ENCODE measurements at regions not wholly inside any gene's neighbourhood (a gene's known extent, or its start where the extent isn't known, plus 50 kb on each side); places are given as distances from the start of the nearest gene placed in this dataset.

GRCh38 chr6:169862043-169862891 is 110.8 kb downstream of the ERMARD start:
- no peaks in the 10 kb centered on the region for H3K27me3 ChIP-seq (ENCODE audit: control insufficient read depth, insufficient read depth, low read length)

DNA sequence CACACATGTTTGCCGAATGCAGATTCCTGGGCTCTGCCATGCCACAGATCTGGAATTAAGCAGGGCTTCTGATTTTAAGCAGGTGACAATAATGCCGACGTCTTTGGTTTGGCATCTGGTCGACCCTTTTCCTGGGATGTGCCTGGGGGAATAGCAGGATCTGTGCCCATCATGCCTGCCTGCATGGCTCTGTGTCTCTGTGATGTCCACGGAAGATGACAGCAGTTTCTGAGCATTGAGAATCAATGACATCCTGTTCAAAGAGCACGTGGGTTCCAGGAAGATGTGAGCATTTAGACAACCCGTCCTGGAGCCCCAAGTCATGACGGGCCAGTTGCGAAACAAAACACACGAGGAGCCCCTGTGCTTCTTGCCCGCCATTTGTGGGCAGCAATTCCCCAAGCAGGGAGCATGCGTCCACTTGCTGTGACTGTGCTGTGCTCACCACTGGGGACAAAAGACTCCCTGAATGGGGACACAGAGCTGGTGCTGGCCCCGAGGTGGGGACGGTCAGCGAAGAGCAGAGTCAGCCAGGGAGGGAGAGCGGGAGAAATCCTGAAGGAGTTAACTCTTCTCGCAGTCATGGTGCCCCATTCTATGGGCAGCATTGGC is 110.1 kb downstream of the ERMARD start:
- H3K4me3 ChIP-seq (ENCODE audit: low read depth, low read length): no peak overlapping the region
- no peak overlapping the region for H3K27ac ChIP-seq
- no peak overlapping the region for H2AFZ ChIP-seq
- no peaks in the 10 kb centered on the region for H3K27me3 ChIP-seq (ENCODE audit: control insufficient read depth, insufficient read depth, low read length)
- H3K9me3 ChIP-seq (ENCODE audit: control insufficient read depth, low read length): no peaks in the 10 kb centered on the region
- H3K9ac ChIP-seq: no peak overlapping the region
- H3K4me1 ChIP-seq: no peaks in the 10 kb centered on the region
- TF ChIP-seq, protein P1, sequence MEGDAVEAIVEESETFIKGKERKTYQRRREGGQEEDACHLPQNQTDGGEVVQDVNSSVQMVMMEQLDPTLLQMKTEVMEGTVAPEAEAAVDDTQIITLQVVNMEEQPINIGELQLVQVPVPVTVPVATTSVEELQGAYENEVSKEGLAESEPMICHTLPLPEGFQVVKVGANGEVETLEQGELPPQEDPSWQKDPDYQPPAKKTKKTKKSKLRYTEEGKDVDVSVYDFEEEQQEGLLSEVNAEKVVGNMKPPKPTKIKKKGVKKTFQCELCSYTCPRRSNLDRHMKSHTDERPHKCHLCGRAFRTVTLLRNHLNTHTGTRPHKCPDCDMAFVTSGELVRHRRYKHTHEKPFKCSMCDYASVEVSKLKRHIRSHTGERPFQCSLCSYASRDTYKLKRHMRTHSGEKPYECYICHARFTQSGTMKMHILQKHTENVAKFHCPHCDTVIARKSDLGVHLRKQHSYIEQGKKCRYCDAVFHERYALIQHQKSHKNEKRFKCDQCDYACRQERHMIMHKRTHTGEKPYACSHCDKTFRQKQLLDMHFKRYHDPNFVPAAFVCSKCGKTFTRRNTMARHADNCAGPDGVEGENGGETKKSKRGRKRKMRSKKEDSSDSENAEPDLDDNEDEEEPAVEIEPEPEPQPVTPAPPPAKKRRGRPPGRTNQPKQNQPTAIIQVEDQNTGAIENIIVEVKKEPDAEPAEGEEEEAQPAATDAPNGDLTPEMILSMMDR (IDR thresholded peaks at IDR 0.05): no peak
- no peaks in the 10 kb centered on the region for H3K36me3 ChIP-seq (ENCODE audit: control insufficient read depth, insufficient read depth, low read length)
- no peak overlapping the region for H3K4me2 ChIP-seq (ENCODE audit: low read length)
- H3K79me2 ChIP-seq: no peaks in the 10 kb centered on the region

More at GRCh38 chr6:169862043-169862891, 110.8 kb downstream of the ERMARD start:
- Histone ChIP-seq H3K9me3 (ENCODE audit: control insufficient read depth, low read length) (no peaks in the 10 kb centered on the region), H3K4me1 (no peaks in the 10 kb centered on the region), H2AFZ (no peak overlapping the region), H3K4me2 (ENCODE audit: low read length) (no peak overlapping the region), H3K4me3 (ENCODE audit: low read depth, low read length) (no peak overlapping the region), H3K27ac (no peak overlapping the region), H3K79me2 (no peaks in the 10 kb centered on the region), H3K36me3 (ENCODE audit: control insufficient read depth, insufficient read depth, low read length) (no peaks in the 10 kb centered on the region), H3K9ac (no peak overlapping the region)
- TF ChIP-seq, protein P1 (IDR thresholded peaks at IDR 0.05): no peak

GRCh38 chr6:169859978-169860703 is 108.7 kb downstream of the ERMARD start:
- Histone ChIP-seq H3K4me2 (ENCODE audit: low read length) (no peak overlapping the region), H3K4me3 (ENCODE audit: low read depth, low read length) (no peak overlapping the region), H3K4me1 (no peaks in the 10 kb centered on the region), H3K79me2 (no peaks in the 10 kb centered on the region), H3K9ac (no peak overlapping the region), H3K36me3 (ENCODE audit: control insufficient read depth, insufficient read depth, low read length) (no peaks in the 10 kb centered on the region), H3K27ac (no peak overlapping the region), H3K9me3 (ENCODE audit: control insufficient read depth, low read length) (no peaks in the 10 kb centered on the region), H3K27me3 (ENCODE audit: control insufficient read depth, insufficient read depth, low read length) (no peaks in the 10 kb centered on the region), H2AFZ (no peak overlapping the region)
- TF ChIP-seq, protein P1 (IDR thresholded peaks at IDR 0.05): no peak

DNA sequence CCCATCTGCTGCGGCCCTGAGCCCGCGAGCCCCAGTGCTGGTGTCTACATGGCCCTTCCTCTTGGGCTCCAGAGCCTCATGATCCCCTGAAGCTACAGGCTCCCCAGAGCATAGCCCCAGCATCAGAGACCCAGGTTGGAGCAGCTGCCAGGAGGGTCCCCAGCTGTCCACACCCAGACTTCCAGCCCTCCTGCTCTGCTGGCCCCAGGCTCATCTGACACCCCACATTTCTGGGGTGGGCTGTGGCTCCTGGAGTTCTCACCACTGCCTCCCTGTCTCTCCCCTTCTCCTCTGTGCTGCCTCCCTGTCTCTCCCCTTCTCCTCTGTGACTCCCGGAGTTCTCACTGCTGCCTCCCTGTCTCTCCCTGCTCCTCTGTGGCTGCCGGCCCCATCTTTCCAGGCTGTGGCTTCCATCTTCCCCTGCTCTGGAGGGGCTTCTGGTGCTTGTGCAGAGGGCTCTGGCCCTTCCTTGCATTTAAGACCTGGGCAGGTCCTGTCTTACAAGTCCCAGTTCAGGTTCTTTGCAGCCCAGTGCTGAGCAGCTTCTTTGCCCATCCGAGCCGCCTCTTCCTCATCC is 108.1 kb downstream of the ERMARD start:
- TF ChIP-seq, protein P1 (IDR thresholded peaks at IDR 0.05): no peak
- no peak overlapping the region for H3K27ac ChIP-seq
- H3K9me3 ChIP-seq (ENCODE audit: control insufficient read depth, low read length): no peaks in the 10 kb centered on the region

More for the DNA sequence above, 108.1 kb downstream of the ERMARD start:
- H3K4me2 ChIP-seq (ENCODE audit: low read length): no peak overlapping the region
- no peaks in the 10 kb centered on the region for H3K79me2 ChIP-seq
- no peak overlapping the region for H2AFZ ChIP-seq
- H3K27me3 ChIP-seq (ENCODE audit: control insufficient read depth, insufficient read depth, low read length): no peaks in the 10 kb centered on the region
- no peaks in the 10 kb centered on the region for H3K4me1 ChIP-seq
- no peak overlapping the region for H3K9ac ChIP-seq
- H3K4me3 ChIP-seq (ENCODE audit: low read depth, low read length): no peak overlapping the region
- H3K36me3 ChIP-seq (ENCODE audit: control insufficient read depth, insufficient read depth, low read length): no peaks in the 10 kb centered on the region
